ENCODE measurements at regions not wholly inside any gene's neighbourhood (a gene's known extent, or its start where the extent isn't known, plus 50 kb on each side); places are given as distances from the start of the nearest gene placed in this dataset.

DNA sequence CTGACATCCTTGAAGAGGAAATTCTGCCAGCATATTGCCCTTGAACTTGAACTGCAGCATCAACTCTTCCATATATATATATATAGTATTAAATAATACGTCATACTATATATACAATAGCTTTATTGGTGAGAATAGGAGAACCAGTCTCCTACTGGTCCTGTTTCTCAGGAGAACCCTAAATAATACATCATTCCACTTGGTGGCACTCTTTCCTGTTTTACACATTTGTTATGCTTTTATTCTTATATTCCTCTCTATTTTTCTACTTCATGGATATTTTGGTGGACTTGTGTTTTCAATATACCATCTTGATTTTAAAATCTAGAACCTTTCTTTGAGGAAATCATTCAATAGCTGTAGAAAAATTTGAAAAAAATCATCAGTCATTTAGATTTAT lies 193.3 kb downstream of the TRPC6 start:
- TF ChIP-seq CTCF (IDR thresholded peaks at IDR 0.05), result peak in 1 of 5 experiments; percentile 30
- TF ChIP-seq POLR2A (IDR thresholded peaks at IDR 0.05), result no peak
- TF ChIP-seq EP300 (IDR thresholded peaks at IDR 0.05), result no peak
